Testis (tissue), 2 donors: ENCODE measurements at regions not wholly inside any gene's neighbourhood (a gene's known extent, or its start where the extent isn't known, plus 50 kb on each side); places are given as distances from the start of the nearest gene placed in this dataset.

Source experiments
- POLR2A ChIP-seq: fragments of 450-650 bp; IDR thresholded peaks from one replicate; pipeline ENCODE4 v1.6.1; 2017; ENCODE audit warnings: antibody characterized with exemption, mild to moderate bottlenecking, moderate library complexity
- TF ChIP-seq, protein P1 (sequence below), 3 experiments: fragments of 450-650 bp in 2 of 3; fragments of 200-600 bp in 1 of 3; sonication (generic) in 1 of 3; IDR thresholded peaks; one replicate each; pipeline ENCODE4 v1.5.1; 2016 to 2019; ENCODE audit warnings: antibody characterized with exemption in 3 of 3, mild to moderate bottlenecking in 2 of 3, moderate library complexity in 1 of 3

DNA sequence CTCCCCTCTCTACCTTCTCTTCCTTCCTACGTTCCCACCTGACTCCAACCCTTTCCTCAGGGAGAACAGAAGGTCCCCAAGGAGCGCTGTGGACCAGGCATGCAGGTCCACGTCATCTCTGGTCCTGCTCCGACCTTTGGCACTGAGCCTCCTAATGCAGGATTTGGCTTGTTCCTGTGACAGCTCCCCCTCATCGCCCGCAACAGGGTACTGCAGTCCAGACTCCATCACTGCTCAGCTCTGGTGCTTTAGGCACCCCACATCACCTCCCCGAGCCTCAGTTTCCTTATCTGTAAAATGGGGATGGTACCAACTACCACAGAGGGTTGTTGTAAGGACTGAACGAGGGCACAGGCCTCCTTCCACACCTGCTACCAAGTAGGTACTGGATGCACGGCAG is 54.6 kb downstream of the FHIP2A start:
- no peak for TF ChIP-seq POLR2A
- TF ChIP-seq, protein P1, sequence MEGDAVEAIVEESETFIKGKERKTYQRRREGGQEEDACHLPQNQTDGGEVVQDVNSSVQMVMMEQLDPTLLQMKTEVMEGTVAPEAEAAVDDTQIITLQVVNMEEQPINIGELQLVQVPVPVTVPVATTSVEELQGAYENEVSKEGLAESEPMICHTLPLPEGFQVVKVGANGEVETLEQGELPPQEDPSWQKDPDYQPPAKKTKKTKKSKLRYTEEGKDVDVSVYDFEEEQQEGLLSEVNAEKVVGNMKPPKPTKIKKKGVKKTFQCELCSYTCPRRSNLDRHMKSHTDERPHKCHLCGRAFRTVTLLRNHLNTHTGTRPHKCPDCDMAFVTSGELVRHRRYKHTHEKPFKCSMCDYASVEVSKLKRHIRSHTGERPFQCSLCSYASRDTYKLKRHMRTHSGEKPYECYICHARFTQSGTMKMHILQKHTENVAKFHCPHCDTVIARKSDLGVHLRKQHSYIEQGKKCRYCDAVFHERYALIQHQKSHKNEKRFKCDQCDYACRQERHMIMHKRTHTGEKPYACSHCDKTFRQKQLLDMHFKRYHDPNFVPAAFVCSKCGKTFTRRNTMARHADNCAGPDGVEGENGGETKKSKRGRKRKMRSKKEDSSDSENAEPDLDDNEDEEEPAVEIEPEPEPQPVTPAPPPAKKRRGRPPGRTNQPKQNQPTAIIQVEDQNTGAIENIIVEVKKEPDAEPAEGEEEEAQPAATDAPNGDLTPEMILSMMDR (IDR thresholded peaks at IDR 0.05): no peak
